ENCODE measurements at regions not wholly inside any gene's neighbourhood (a gene's known extent, or its start where the extent isn't known, plus 50 kb on each side); places are given as distances from the start of the nearest gene placed in this dataset.

GRCh38 chr3:109984976-109985375 is 647.6 kb upstream of the DPPA4 start:
- TF ChIP-seq EZH2phosphoT487 (IDR thresholded peaks at IDR 0.05; ENCODE audit: borderline replicate concordance, low read length) (no peak), EZH2 (IDR thresholded peaks at IDR 0.05; ENCODE audit: low read length, unreplicated experiment) (no peak)
- TF ChIP-seq, protein P1, sequence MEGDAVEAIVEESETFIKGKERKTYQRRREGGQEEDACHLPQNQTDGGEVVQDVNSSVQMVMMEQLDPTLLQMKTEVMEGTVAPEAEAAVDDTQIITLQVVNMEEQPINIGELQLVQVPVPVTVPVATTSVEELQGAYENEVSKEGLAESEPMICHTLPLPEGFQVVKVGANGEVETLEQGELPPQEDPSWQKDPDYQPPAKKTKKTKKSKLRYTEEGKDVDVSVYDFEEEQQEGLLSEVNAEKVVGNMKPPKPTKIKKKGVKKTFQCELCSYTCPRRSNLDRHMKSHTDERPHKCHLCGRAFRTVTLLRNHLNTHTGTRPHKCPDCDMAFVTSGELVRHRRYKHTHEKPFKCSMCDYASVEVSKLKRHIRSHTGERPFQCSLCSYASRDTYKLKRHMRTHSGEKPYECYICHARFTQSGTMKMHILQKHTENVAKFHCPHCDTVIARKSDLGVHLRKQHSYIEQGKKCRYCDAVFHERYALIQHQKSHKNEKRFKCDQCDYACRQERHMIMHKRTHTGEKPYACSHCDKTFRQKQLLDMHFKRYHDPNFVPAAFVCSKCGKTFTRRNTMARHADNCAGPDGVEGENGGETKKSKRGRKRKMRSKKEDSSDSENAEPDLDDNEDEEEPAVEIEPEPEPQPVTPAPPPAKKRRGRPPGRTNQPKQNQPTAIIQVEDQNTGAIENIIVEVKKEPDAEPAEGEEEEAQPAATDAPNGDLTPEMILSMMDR (conservative IDR thresholded peaks at IDR 0.05; ENCODE audit: low read depth, low read length), result no peak
- ATAC-seq (no peak), DNase-seq (no peak)
- no peaks in the 10 kb centered on the region for H3K36me3 ChIP-seq (ENCODE audit: low read depth, low read length)
- no peaks in the 10 kb centered on the region for H3K79me2 ChIP-seq (ENCODE audit: low read length)
- CTCF ChIA-PET, result no interaction called here
- no peaks in the 10 kb centered on the region for H4K20me1 ChIP-seq (ENCODE audit: low read length)
- no peaks in the 10 kb centered on the region for H3K27me3 ChIP-seq (ENCODE audit: low read length)
- no peak overlapping the region for H3K9ac ChIP-seq (ENCODE audit: low read length)
- H3K9me3 ChIP-seq (ENCODE audit: low read length), result no peaks in the 10 kb centered on the region
- POLR2A ChIA-PET (ENCODE audit: unreplicated experiment), result no interaction called here
- no peaks in the 10 kb centered on the region for H3F3A ChIP-seq (ENCODE audit: low read length, unreplicated experiment)
- no peak overlapping the region for H3K27ac ChIP-seq (ENCODE audit: low read length)
- no peak overlapping the region for H3K4me2 ChIP-seq (ENCODE audit: low read length)
- no peaks in the 10 kb centered on the region for H3K9me2 ChIP-seq (replicated peaks; ENCODE audit: low read length)
- BruUV-seq (replicated peaks), result no TSS peak
- no peak overlapping the region for H3K4me3 ChIP-seq (ENCODE audit: low read length)
- no peaks in the 10 kb centered on the region for H3K4me1 ChIP-seq (ENCODE audit: insufficient read depth, low read length)
- H2AFZ ChIP-seq (ENCODE audit: low read length), result no peak overlapping the region
- intact Hi-C loops (cut with micrococcal nuclease), result no loop called here

DNA sequence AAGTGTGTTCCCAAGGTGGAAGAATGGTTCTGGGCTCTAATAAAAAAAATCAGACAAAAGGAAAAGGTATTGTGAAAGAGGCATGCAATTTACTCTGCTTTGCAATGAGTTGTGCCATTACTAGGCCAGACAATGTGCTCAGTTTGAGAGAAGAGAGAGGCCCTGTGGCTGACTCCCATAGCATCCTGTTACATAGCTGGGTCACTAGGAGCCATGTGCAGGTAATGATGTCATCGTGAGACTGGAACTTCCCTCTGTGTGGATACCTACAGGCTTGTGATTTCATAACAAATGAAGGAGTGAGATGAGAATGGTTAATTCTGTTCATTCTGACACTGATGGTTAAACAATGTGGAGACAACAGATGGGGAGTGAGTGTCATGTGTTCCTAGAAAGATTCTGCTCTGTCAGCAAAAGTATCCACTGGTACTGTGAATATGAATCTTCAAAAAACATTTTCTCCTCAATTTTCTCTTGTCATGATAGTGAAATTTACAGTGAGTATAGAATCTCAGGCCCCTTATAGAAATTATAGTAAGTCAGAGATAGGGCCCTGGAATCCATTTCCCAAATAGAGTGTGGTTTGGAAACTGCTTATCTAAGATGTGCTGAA is 648.7 kb upstream of the DPPA4 start:
- BruUV-seq (replicated peaks), result no TSS peak
- H3K27me3 ChIP-seq (ENCODE audit: low read length), result no peaks in the 10 kb centered on the region
- TF ChIP-seq EZH2phosphoT487 (IDR thresholded peaks at IDR 0.05; ENCODE audit: borderline replicate concordance, low read length) (no peak), EZH2 (IDR thresholded peaks at IDR 0.05; ENCODE audit: low read length, unreplicated experiment) (no peak)
- TF ChIP-seq, protein P1 (conservative IDR thresholded peaks at IDR 0.05; ENCODE audit: low read depth, low read length), result no peak
- intact Hi-C loops (cut with micrococcal nuclease), result no loop called here
- H3F3A ChIP-seq (ENCODE audit: low read length, unreplicated experiment), result no peaks in the 10 kb centered on the region
- no peaks in the 10 kb centered on the region for H3K9me3 ChIP-seq (ENCODE audit: low read length)
- no peaks in the 10 kb centered on the region for H3K4me1 ChIP-seq (ENCODE audit: insufficient read depth, low read length)
- no peak overlapping the region for H3K4me2 ChIP-seq (ENCODE audit: low read length)
- POLR2A ChIA-PET (ENCODE audit: unreplicated experiment), result no interaction called here
- no peak overlapping the region for H3K27ac ChIP-seq (ENCODE audit: low read length)
- no peaks in the 10 kb centered on the region for H3K79me2 ChIP-seq (ENCODE audit: low read length)
- H3K9me2 ChIP-seq (replicated peaks; ENCODE audit: low read length), result no peaks in the 10 kb centered on the region
- DNase-seq (no peak), ATAC-seq (no peak)
- no peaks in the 10 kb centered on the region for H3K36me3 ChIP-seq (ENCODE audit: low read depth, low read length)
- no peak overlapping the region for H3K4me3 ChIP-seq (ENCODE audit: low read length)
- H2AFZ ChIP-seq (ENCODE audit: low read length), result no peak overlapping the region
- H3K9ac ChIP-seq (ENCODE audit: low read length), result no peak overlapping the region
- no peaks in the 10 kb centered on the region for H4K20me1 ChIP-seq (ENCODE audit: low read length)
- CTCF ChIA-PET, result no interaction called here

DNA sequence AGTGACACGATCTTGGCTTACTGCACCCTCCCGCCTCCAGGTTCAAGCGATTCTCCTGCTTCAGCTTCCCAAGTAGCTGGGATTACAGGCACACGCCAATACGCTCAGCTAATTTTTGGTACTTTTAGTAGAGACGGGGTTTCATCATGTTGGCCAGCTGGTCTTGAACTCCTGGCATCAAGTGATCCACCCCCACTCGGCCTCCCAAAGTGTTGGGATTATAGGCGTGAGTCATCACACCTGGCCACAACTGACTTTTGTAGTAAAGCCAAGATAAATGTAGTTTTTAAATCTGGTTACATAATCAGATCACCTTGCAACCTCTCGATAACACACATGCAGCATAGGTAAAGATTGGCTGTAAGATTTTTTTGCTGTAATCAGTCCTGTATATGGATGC is 657.5 kb upstream of the DPPA4 start:
- no TSS peak for BruUV-seq (replicated peaks)
- CTCF ChIA-PET, result no interaction called here
- no peak overlapping the region for H3K9ac ChIP-seq (ENCODE audit: low read length)
- no peaks in the 10 kb centered on the region for H3K27me3 ChIP-seq (ENCODE audit: low read length)
- no peak overlapping the region for H3K4me3 ChIP-seq (ENCODE audit: low read length)
- ATAC-seq, result no peak
- no peaks in the 10 kb centered on the region for H3K36me3 ChIP-seq (ENCODE audit: low read depth, low read length)
- H3K9me2 ChIP-seq (replicated peaks; ENCODE audit: low read length), result no peaks in the 10 kb centered on the region
- no peaks in the 10 kb centered on the region for H3K9me3 ChIP-seq (ENCODE audit: low read length)
- POLR2A ChIA-PET (ENCODE audit: unreplicated experiment), result no interaction called here
- H3K4me1 ChIP-seq (ENCODE audit: insufficient read depth, low read length), result no peaks in the 10 kb centered on the region
- DNase-seq, result peak; percentile 35
- H3F3A ChIP-seq (ENCODE audit: low read length, unreplicated experiment), result no peaks in the 10 kb centered on the region
- no peak overlapping the region for H3K27ac ChIP-seq (ENCODE audit: low read length)
- H2AFZ ChIP-seq (ENCODE audit: low read length), result no peak overlapping the region
- H3K79me2 ChIP-seq (ENCODE audit: low read length), result no peaks in the 10 kb centered on the region
- no peaks in the 10 kb centered on the region for H4K20me1 ChIP-seq (ENCODE audit: low read length)
- intact Hi-C loops (cut with micrococcal nuclease), result no loop called here
- no peak overlapping the region for H3K4me2 ChIP-seq (ENCODE audit: low read length)
- TF ChIP-seq EZH2phosphoT487 (IDR thresholded peaks at IDR 0.05; ENCODE audit: borderline replicate concordance, low read length) (no peak), EZH2 (IDR thresholded peaks at IDR 0.05; ENCODE audit: low read length, unreplicated experiment) (no peak)
- TF ChIP-seq, protein P1 (conservative IDR thresholded peaks at IDR 0.05; ENCODE audit: low read depth, low read length), result no peak

All from PC-3 (cell line).